HFF-Myc (cell line): ENCODE measurements at regions not wholly inside any gene's neighbourhood (a gene's known extent, or its start where the extent isn't known, plus 50 kb on each side); places are given as distances from the start of the nearest gene placed in this dataset.

Source experiments
- DNase-seq: peaks from one replicate; pipeline ENCODE4 v3.0.0-alpha.2; 2011; ENCODE audit warnings: low read depth; ENCODE audit errors: extremely low read depth
- H3K4me3 ChIP-seq: replicated peaks from 2 replicates; pipeline ENCODE4 v1.5.1; 2011; ENCODE audit warnings: low read depth, mild to moderate bottlenecking, control low read depth, low read length
- TF ChIP-seq, protein P1 (sequence below): IDR thresholded peaks from 2 replicates; pipeline ENCODE4 v1.5.1; 2012; ENCODE audit warnings: mild to moderate bottlenecking, low read depth, low read length, control low read depth; ENCODE audit errors: missing control alignments

DNA sequence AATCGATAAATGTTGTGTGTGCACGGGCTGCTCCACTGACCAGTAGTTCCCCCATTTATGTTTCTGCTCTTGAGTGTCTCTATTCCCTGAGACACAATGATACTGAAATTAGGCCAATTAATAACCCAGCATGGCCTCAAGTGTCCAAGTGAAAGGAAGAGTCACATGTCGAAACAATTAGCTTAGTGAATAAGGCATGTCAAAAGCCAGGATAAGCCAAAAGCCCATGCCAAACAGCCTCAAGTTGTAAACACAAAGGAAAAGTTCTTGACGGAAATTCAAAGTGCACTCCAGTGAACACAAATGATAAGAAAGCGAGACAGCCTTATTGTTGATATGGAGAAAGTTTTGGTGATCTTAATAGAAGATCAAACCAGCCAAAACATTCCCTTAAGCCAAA, 167.1 kb upstream of the C1QTNF7 start:
- TF ChIP-seq, protein P1, sequence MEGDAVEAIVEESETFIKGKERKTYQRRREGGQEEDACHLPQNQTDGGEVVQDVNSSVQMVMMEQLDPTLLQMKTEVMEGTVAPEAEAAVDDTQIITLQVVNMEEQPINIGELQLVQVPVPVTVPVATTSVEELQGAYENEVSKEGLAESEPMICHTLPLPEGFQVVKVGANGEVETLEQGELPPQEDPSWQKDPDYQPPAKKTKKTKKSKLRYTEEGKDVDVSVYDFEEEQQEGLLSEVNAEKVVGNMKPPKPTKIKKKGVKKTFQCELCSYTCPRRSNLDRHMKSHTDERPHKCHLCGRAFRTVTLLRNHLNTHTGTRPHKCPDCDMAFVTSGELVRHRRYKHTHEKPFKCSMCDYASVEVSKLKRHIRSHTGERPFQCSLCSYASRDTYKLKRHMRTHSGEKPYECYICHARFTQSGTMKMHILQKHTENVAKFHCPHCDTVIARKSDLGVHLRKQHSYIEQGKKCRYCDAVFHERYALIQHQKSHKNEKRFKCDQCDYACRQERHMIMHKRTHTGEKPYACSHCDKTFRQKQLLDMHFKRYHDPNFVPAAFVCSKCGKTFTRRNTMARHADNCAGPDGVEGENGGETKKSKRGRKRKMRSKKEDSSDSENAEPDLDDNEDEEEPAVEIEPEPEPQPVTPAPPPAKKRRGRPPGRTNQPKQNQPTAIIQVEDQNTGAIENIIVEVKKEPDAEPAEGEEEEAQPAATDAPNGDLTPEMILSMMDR = no peak
- DNase-seq = no peak
- no peak overlapping the region for H3K4me3 ChIP-seq

DNA sequence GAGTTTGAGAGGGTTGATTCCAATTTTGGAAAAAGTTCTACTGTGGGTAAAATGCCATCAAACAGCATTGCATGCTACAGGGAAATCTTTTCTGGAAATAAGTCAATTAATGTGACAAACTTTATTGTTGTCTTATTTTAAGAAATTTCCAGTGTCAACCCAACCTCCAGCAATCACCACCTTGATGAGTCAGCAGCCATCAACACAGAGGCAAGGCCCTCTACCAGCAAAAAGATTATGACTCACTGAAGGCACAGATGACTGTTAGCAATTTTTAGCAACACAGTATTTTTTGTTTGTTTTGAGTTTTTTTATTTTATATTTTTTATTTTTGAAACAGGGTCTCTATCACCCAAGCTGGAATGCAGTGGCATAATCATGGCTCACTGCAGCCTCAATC, 165.4 kb upstream of the C1QTNF7 start:
- TF ChIP-seq, protein P1 = no peak
- no peak for DNase-seq
- no peak overlapping the region for H3K4me3 ChIP-seq

- no peak overlapping the region for H3K4me3 ChIP-seq
- no peak for DNase-seq
- TF ChIP-seq, protein P1 = no peak
These were observed 157.6 kb upstream of the C1QTNF7 start for GRCh38 chr4:15270201-15270600.

DNA sequence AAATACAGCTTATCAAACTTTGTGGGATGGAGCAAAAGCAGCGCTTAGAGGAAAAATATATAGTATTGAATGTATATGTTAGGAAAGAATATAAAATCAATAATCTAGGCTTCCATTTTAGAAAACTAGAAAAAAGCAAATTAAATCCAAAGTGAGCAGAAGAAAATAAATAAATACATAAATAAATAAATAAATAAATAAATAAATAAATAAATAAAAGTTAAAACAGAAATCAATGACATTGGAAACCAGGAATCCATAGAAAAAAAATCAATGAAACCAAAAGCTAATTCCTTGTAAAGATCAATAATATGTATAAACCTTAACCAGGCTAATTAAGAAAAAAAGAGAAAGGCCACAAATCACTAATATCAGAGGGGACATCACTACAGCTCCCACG, 141.8 kb upstream of the C1QTNF7 start:
- H3K4me3 ChIP-seq = no peak overlapping the region
- TF ChIP-seq, protein P1 = no peak
- no peak for DNase-seq

DNA sequence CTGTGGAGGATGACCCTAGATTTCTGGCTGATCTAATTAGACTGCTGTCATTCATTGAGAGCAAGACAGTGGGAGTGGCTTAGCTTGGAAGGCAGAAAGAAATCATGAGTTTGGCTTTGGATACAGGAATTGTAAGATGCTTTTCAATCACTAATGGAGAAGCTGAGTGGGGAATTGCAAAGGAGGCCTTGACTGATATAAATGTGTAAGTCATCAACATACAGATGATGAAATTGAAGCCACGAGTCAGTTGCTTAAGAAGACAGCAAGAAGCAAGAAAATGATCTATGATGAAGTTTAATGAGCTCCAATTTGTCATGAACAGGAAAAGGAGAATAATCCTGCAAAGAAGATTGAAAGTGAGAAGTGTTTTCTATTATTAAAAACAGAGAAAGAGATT, 136.7 kb upstream of the C1QTNF7 start:
- H3K4me3 ChIP-seq = no peak overlapping the region
- TF ChIP-seq, protein P1 = no peak
- DNase-seq = no peak

- H3K4me3 ChIP-seq = no peak overlapping the region
These were observed 134.1 kb upstream of the C1QTNF7 start for GRCh38 chr4:15293711-15294110.

GRCh38 chr4:15294202-15294601, 133.6 kb upstream of the C1QTNF7 start:
- TF ChIP-seq, protein P1 = no peak
- no peak for DNase-seq
- no peak overlapping the region for H3K4me3 ChIP-seq

More at GRCh38 chr4:15293711-15294110, 134.1 kb upstream of the C1QTNF7 start:
- TF ChIP-seq, protein P1 = no peak
- DNase-seq = no peak
